RWPE2 (cell line): ENCODE measurements at regions not wholly inside any gene's neighbourhood (a gene's known extent, or its start where the extent isn't known, plus 50 kb on each side); places are given as distances from the start of the nearest gene placed in this dataset.

ENCODE experiments used
- ATAC-seq: fragments of 200-7000 bp; cut with Tn5 transposase; 3 replicates; pipeline ENCODE4 v1.9.1; 2021; ENCODE audit warnings: low read depth
- DNase-seq: peaks from one replicate; pipeline ENCODE4 v3.0.0-alpha.2; 2020; ENCODE audit warnings: low spot score
- H3K27ac ChIP-seq: fragments of 450-650 bp; 2 replicates; pipeline ENCODE4 v1.5.1; 2017; ENCODE audit warnings: mild to moderate bottlenecking; ENCODE audit not compliant: poor library complexity, severe bottlenecking
- H3K27me3 ChIP-seq: fragments of 250-450 bp; sonication (Bioruptor Pico); 2 replicates; pipeline ENCODE4 v1.5.1; 2021; ENCODE audit warnings: mild to moderate bottlenecking, moderate library complexity; ENCODE audit not compliant: insufficient read depth, poor library complexity, severe bottlenecking
- H3K36me3 ChIP-seq: fragments of 250-450 bp; sonication (Bioruptor Pico); 2 replicates; pipeline ENCODE4 v1.5.1; 2020; ENCODE audit warnings: low read depth, mild to moderate bottlenecking, moderate library complexity
- H3K4me1 ChIP-seq: fragments of 250-450 bp; sonication (Bioruptor Pico); 2 replicates; pipeline ENCODE4 v1.5.1; 2021; ENCODE audit warnings: mild to moderate bottlenecking, moderate library complexity; ENCODE audit not compliant: insufficient read depth, poor library complexity, severe bottlenecking
- H3K4me3 ChIP-seq: fragments of 250-450 bp; sonication (Bioruptor Pico); 2 replicates; pipeline ENCODE4 v1.5.1; 2021; ENCODE audit warnings: mild to moderate bottlenecking, moderate library complexity; ENCODE audit not compliant: severe bottlenecking
- H3K9me3 ChIP-seq: fragments of 250-450 bp; sonication (Bioruptor Pico); 2 replicates; pipeline ENCODE4 v1.5.1; 2021; ENCODE audit warnings: mild to moderate bottlenecking, moderate library complexity; ENCODE audit not compliant: severe bottlenecking
- CTCF ChIP-seq: fragments of 450-650 bp; IDR thresholded peaks from one replicate; pipeline ENCODE4 v1.5.1; 2017; ENCODE audit warnings: mild to moderate bottlenecking, moderate library complexity; ENCODE audit not compliant: poor library complexity, severe bottlenecking

DNA sequence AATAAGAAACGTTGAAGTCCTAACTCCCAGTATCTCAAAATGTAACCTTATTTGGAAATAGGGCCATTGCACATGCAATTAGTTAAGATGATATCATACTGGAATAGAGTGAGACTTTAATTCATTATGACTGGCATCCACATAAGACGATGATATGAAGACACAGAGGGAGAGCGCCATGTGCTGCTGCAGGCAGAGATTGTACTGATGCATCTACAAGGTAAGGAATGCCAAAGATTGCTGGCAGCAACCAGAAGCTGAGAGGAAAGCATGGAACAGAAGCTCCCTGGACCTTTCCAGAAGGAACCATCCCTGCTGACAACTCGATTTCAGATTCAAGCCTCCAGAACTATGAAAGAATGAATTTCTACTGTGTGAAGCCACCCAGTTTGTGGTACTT is 697.0 kb upstream of the INTU start:
- H3K4me3 ChIP-seq: no peak overlapping the region
- no peak for TF ChIP-seq CTCF
- H3K36me3 ChIP-seq: no peaks in the 10 kb centered on the region
- DNase-seq: no peak
- no peaks in the 10 kb centered on the region for H3K9me3 ChIP-seq
- ATAC-seq: no peak
- no peaks in the 10 kb centered on the region for H3K4me1 ChIP-seq
- no peaks in the 10 kb centered on the region for H3K27me3 ChIP-seq
- no peak overlapping the region for H3K27ac ChIP-seq

GRCh38 chr4:126937342-126937741 is 695.4 kb upstream of the INTU start:
- no peaks in the 10 kb centered on the region for H3K4me1 ChIP-seq
- no peak overlapping the region for H3K4me3 ChIP-seq
- no peak for TF ChIP-seq CTCF
- H3K36me3 ChIP-seq: no peaks in the 10 kb centered on the region
- DNase-seq (no peak), ATAC-seq (no peak)
- no peaks in the 10 kb centered on the region for H3K27me3 ChIP-seq
- no peak overlapping the region for H3K27ac ChIP-seq
- H3K9me3 ChIP-seq: no peaks in the 10 kb centered on the region

DNA sequence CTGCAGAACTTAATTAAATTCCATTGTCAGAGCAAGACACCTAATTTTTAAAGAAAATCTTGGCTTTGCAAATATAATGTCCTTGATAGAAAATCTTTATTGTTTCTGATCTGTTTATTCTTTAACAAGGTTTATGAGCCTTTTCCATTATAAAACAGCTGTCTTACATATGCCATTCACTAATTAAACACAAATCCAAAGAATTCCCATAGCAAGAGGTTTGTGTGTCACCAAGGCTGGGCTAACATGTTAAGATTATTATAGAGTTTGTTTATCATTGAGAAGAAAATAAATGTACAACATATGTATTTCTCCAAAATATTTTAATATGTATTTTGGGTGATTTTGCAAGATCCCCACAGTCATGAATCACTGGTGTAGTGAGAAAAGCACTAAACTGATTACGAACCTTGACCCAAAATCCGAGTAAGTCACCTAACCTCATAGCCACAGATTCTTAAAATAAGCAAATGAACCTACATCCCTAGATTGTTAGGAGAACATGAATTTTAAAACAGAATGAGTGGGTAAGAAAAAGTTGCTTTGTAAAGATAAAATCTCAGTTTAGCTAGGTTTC is 694.8 kb upstream of the INTU start:
- no peak for TF ChIP-seq CTCF
- no peaks in the 10 kb centered on the region for H3K27me3 ChIP-seq
- H3K4me3 ChIP-seq: no peak overlapping the region
- H3K4me1 ChIP-seq: no peaks in the 10 kb centered on the region
- H3K9me3 ChIP-seq: no peaks in the 10 kb centered on the region
- DNase-seq: no peak
- ATAC-seq: no peak
- H3K36me3 ChIP-seq: no peaks in the 10 kb centered on the region
- no peak overlapping the region for H3K27ac ChIP-seq

DNA sequence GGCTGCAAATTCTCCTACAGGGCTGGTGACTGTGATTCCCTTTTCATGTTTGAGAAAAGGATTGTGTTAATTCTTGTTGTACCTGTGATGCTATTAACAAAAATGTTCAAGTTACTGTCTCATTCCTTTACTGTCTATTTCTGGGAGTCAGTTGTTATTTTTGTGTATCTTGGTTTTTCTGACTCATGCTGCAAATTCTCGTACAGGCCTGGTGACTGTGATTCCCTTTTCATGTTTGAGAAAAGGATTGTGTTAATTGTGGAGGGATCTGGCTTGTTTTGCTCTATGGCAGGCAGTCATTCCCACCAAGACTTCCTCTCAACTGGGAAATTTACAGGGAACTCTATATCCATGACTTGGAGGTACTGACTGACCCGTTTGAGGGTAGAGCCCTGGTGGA is 693.4 kb upstream of the INTU start:
- H3K27ac ChIP-seq: no peak overlapping the region
- peak; percentile 67; the same call in 2 of the 3 replicates for ATAC-seq
- TF ChIP-seq CTCF: no peak

DNA sequence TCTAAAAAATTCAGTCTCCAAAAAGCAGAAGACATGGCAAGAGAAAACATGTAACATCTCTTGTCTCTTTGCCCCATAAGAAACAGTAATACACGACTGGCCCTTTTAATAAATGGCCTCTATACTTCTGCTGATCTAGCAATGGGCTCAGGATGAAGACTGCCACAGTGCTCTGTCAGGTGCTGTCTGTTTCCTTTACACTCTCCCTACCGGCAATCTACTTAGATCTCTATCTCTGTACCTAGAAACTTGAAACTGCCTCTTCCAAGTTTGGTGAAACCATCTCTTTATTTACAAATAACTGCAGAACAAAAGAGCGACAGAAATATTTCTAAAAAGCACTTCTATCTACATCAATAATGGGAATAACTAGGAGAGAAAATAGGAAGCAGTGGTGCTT is 685.2 kb upstream of the INTU start:
- Histone ChIP-seq H3K4me3 (no peak overlapping the region), H3K27me3 (no peaks in the 10 kb centered on the region), H3K27ac (no peak overlapping the region), H3K4me1 (no peaks in the 10 kb centered on the region), H3K9me3 (no peaks in the 10 kb centered on the region), H3K36me3 (no peaks in the 10 kb centered on the region)
- TF ChIP-seq CTCF: no peak
- ATAC-seq: no peak
- DNase-seq: no peak

More for the DNA sequence above, 693.4 kb upstream of the INTU start:
- no peaks in the 10 kb centered on the region for H3K36me3 ChIP-seq
- no peaks in the 10 kb centered on the region for H3K27me3 ChIP-seq
- DNase-seq: no peak
- H3K4me3 ChIP-seq: no peak overlapping the region
- H3K4me1 ChIP-seq: no peaks in the 10 kb centered on the region
- no peaks in the 10 kb centered on the region for H3K9me3 ChIP-seq
